KMS-11 (cell line): ENCODE measurements at regions not wholly inside any gene's neighbourhood (a gene's known extent, or its start where the extent isn't known, plus 50 kb on each side); places are given as distances from the start of the nearest gene placed in this dataset.

Experiments used
- H2AFZ ChIP-seq: fragments of 200-600 bp; sonication (generic); 2 replicates; pipeline ENCODE4 v1.6.1; 2016; ENCODE audit warnings: antibody characterized with exemption, mixed run types, low read depth
- H3K27ac ChIP-seq: fragments of 200-600 bp; sonication (generic); 2 replicates; pipeline ENCODE4 v1.6.1; 2016; ENCODE audit warnings: mild to moderate bottlenecking, mixed run types
- H3K27me3 ChIP-seq: fragments of 200-600 bp; sonication (generic); 2 replicates; pipeline ENCODE4 v1.6.1; 2017; ENCODE audit warnings: mild to moderate bottlenecking, low read depth, mixed run types, moderate library complexity; ENCODE audit not compliant: insufficient read depth
- H3K36me3 ChIP-seq: fragments of 200-600 bp; sonication (generic); 2 replicates; pipeline ENCODE4 v1.6.1; 2017; ENCODE audit warnings: mild to moderate bottlenecking, mixed run types; ENCODE audit not compliant: insufficient read depth
- H3K4me1 ChIP-seq: fragments of 200-600 bp; sonication (generic); 2 replicates; pipeline ENCODE4 v1.6.1; 2016; ENCODE audit warnings: mild to moderate bottlenecking, low read depth, mixed run types; ENCODE audit not compliant: poor library complexity, severe bottlenecking
- H3K4me2 ChIP-seq: fragments of 200-600 bp; sonication (generic); 2 replicates; pipeline ENCODE4 v1.7.0; 2016; ENCODE audit warnings: mild to moderate bottlenecking, mixed run types
- H3K4me3 ChIP-seq: fragments of 200-600 bp; sonication (generic); IDR thresholded peaks from 2 replicates; pipeline ENCODE4 v1.6.1; 2017; ENCODE audit warnings: low read depth, low read length, mixed read lengths; ENCODE audit not compliant: insufficient read depth
- H3K79me2 ChIP-seq: fragments of 200-600 bp; sonication (generic); 2 replicates; pipeline ENCODE4 v1.6.1; 2016; ENCODE audit warnings: low read depth, mixed run types; ENCODE audit not compliant: insufficient read depth
- H3K9ac ChIP-seq: fragments of 200-600 bp; sonication (generic); 2 replicates; pipeline ENCODE4 v1.6.1; 2016; ENCODE audit warnings: mild to moderate bottlenecking, mixed run types
- H4K20me1 ChIP-seq: fragments of 200-600 bp; sonication (generic); 2 replicates; pipeline ENCODE4 v1.6.1; 2016; ENCODE audit warnings: mild to moderate bottlenecking, mixed run types; ENCODE audit not compliant: insufficient read depth
- CTCF ChIP-seq: fragments of 200-600 bp; sonication (generic); conservative IDR thresholded peaks from 2 replicates; pipeline ENCODE4 v1.6.1; 2017; ENCODE audit warnings: low read depth, mild to moderate bottlenecking, antibody characterized with exemption, low read length, moderate library complexity, mixed read lengths

DNA sequence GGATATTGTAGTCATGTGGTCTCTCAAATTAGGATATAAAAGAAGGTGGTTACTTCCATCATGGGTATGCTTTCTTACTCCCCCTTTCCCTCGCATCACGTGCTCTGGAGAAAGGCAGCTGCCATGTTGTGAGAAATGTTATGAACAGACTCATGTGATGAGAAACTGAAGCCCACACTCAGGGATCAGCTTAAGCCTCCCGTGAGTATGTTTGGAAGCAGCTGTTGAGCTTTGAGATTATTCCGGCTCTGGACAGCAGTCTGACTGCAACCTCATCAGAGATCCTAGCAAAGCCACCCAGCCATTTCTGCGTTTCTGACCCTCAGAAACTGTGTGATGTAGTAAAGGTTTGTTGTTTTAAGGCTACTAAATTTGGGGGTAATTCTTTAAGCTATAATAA, 700.1 kb downstream of the ADCYAP1 start:
- H3K27me3 ChIP-seq: no peaks in the 10 kb centered on the region
- H3K36me3 ChIP-seq: no peaks in the 10 kb centered on the region
- no peak overlapping the region for H3K27ac ChIP-seq
- H3K4me3 ChIP-seq: no peak overlapping the region
- no peak overlapping the region for H3K9ac ChIP-seq
- no peaks in the 10 kb centered on the region for H4K20me1 ChIP-seq
- TF ChIP-seq CTCF: no peak
- H3K79me2 ChIP-seq: no peaks in the 10 kb centered on the region
- no peak overlapping the region for H2AFZ ChIP-seq
- no peak overlapping the region for H3K4me2 ChIP-seq
- H3K4me1 ChIP-seq: no peaks in the 10 kb centered on the region

DNA sequence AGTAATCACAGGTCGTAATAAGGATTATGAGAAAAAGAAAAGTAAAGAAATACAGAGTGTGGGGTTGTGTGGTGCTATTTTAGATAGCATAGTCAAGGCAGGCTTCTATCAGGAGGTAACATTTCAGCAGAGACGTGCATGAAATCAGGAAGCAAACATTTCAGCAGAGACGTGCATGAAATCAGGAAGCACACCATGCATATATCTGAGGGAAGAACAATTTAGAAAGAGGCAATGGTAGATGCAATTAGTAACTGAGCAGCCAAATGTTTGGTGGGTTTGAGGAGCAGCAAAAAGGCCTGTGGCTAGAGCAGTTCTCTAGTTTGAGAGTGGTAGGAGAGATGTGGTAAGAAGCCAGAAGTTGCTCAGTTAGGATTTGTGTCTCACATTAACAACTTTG, 713.7 kb downstream of the ADCYAP1 start:
- no peak overlapping the region for H3K4me2 ChIP-seq
- H3K4me1 ChIP-seq: no peaks in the 10 kb centered on the region
- H3K4me3 ChIP-seq: no peak overlapping the region
- no peak overlapping the region for H2AFZ ChIP-seq
- H3K79me2 ChIP-seq: no peaks in the 10 kb centered on the region
- H3K27ac ChIP-seq: no peak overlapping the region
- no peaks in the 10 kb centered on the region for H4K20me1 ChIP-seq
- H3K36me3 ChIP-seq: no peaks in the 10 kb centered on the region
- no peak overlapping the region for H3K9ac ChIP-seq
- no peaks in the 10 kb centered on the region for H3K27me3 ChIP-seq
- no peak for TF ChIP-seq CTCF

- Histone ChIP-seq H3K4me3 (no peak overlapping the region), H3K79me2 (no peaks in the 10 kb centered on the region), H3K27me3 (no peaks in the 10 kb centered on the region), H3K4me1 (no peaks in the 10 kb centered on the region), H3K9ac (no peak overlapping the region), H4K20me1 (no peaks in the 10 kb centered on the region), H3K27ac (no peak overlapping the region), H3K4me2 (no peak overlapping the region), H2AFZ (no peak overlapping the region), H3K36me3 (no peaks in the 10 kb centered on the region)
- TF ChIP-seq CTCF: no peak
Measured at GRCh38 chr18:1619507-1619906, 714.8 kb downstream of the ADCYAP1 start.

DNA sequence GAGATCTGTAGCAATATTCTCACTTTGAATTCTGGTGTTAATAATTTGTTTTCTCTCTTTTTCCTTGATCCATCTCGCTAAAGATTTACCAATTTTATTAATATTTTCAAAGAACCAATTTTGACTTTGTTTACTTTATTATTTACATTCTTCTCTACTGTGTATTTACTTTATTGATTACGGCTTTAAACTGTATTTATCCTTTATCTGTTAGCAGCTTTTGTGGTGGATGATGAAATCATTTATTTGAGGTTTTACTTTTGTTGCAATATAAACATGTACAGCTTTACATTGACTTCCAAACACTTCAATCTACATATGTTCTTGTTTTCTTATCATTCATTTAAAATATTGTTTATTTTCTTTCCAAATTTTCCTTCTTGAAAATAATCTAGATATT, 719.9 kb downstream of the ADCYAP1 start:
- Histone ChIP-seq H3K4me2 (no peak overlapping the region), H2AFZ (no peak overlapping the region), H3K4me1 (no peaks in the 10 kb centered on the region), H3K4me3 (no peak overlapping the region), H3K36me3 (no peaks in the 10 kb centered on the region), H3K27me3 (no peaks in the 10 kb centered on the region), H3K9ac (no peak overlapping the region), H3K27ac (no peak overlapping the region), H3K79me2 (no peaks in the 10 kb centered on the region), H4K20me1 (no peaks in the 10 kb centered on the region)
- no peak for TF ChIP-seq CTCF

- TF ChIP-seq CTCF: no peak
- no peak overlapping the region for H3K27ac ChIP-seq
- no peaks in the 10 kb centered on the region for H3K27me3 ChIP-seq
- H3K4me3 ChIP-seq: no peak overlapping the region
- no peaks in the 10 kb centered on the region for H3K4me1 ChIP-seq
- no peak overlapping the region for H3K9ac ChIP-seq
- no peaks in the 10 kb centered on the region for H3K79me2 ChIP-seq
- no peak overlapping the region for H2AFZ ChIP-seq
- H3K36me3 ChIP-seq: no peaks in the 10 kb centered on the region
- no peak overlapping the region for H3K4me2 ChIP-seq
- H4K20me1 ChIP-seq: no peaks in the 10 kb centered on the region
Measured at GRCh38 chr18:1627494-1627893, 722.8 kb downstream of the ADCYAP1 start.
